GM21619 (cell line): ENCODE measurements at regions not wholly inside any gene's neighbourhood (a gene's known extent, or its start where the extent isn't known, plus 50 kb on each side); places are given as distances from the start of the nearest gene placed in this dataset.

ENCODE experiments used
- ATAC-seq: cut with Tn5 transposase; IDR thresholded peaks from one replicate; pipeline ENCODE4 v1.9.1; 2021; ENCODE audit not compliant: unreplicated experiment

DNA sequence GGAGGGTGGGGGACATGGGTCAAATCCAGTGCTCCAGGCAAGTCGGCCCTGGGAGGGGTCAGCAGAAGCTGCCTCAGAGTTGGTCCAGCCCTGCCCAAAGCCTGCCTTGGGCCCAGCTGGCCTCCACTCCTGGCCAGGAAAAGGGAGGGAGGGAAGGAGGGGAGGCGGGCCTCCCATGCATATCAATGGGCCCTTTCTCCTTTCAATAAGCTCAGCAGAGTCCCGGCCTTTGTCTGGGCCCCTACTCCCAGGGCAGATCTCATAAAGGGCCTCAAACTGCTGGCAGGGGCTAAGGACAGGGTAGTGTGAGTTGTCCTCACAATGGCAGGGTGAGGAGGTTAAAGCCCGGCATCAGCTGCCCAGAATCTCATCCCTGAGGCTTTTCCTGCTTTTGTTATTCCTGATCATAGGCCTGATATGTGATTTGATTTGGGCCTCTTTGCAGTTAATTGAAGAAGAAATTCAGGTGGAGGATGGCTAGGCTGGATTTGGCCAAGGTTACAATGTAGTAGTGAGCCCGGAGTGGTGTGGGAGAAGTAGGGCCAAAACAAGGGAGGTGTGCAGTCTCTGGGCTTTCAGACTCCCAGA lies 121.1 kb upstream of the ATP6AP2 start:
- no peak for ATAC-seq

DNA sequence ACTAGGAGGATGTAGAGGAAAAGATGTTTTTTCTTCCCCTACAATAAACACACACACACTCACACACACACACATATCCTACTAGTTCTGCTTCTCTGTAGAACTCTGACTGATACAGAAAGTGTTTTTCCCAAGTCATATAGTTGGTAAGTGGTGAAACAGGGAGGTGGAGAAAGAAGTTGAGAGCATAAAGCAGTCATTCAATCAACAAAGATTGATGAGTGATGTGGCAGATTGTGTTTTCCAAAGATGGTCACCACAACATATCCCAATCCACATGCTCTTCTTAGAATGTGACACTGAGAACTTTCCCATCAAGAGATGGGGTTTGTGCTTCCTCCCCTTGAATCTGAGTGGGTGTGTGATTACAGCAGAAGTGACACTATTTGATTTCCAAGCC lies 123.4 kb upstream of the ATP6AP2 start:
- no peak for ATAC-seq

DNA sequence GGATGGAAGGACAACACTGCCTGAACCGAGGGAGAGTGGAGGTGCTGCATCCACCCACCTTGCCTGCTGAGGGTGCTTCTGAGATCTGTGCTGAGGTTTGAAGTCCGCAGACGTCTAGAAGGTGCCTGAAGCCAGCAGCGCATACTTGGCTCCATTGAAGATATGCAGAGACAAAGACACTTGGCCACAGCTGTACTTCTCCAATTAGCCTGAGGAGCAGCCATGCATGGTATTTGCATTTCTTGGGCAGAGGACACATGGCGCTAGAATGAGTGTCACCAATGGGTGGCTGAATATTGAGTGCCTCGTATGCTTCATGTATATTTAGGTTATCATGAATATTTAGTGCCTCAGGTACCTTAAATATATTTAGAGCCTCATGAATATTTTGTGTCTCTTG lies 128.7 kb upstream of the ATP6AP2 start:
- ATAC-seq: no peak

DNA sequence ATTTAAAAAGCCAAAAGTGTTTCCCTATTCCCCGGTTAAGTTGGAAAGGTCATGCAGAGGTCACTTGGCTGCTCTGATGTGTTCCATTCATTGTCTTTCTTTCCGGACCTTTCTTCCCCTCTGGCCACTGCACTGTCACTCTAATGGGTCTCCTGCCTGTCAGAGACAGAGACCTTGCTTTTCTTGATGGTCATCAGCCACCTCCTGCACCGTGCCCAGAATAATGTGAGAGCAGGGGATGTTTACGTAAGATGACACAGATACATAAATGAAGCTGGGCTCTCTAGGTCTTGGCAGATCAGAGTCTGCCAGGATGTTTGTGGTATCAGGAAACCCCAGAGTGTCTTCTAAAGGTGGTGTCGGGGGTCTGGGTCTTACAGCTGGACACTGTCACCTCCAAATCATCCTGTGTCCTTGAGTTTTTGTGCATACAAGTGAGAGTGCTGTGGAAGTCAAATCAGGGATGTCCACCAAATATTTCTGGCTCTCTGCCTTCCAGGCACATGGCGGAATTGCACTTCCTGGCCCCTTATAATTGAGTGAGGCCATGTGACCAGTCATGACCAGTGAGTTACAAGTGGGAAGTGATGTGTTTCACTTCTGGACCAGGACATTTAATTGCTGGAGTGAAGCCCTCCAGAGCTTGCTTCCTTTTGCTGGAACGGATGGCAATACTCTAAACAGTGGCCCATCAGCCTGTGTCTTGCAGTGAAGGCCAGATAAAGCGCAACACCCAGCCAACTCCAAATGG lies 130.6 kb upstream of the ATP6AP2 start:
- no peak for ATAC-seq

DNA sequence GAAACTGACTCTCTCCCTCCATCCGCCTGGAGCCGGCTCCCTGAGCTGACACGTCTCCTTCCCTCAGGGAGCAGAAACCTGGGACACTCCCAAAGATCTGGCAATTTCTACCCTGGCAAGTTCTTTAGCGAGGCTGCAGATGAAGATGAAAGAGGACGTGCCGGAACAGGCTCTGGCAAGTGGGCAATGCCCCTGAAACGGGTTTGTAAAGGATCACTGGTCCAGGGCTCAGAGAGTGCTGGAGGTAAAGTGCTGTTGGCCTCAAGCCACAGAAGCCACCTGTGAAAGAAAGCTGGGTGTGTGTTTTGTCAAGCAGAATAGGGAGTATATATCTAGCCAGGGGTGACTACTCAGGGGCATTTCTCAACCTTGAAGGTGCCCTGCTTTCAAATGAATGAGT lies 131.4 kb upstream of the ATP6AP2 start:
- ATAC-seq: no peak

DNA sequence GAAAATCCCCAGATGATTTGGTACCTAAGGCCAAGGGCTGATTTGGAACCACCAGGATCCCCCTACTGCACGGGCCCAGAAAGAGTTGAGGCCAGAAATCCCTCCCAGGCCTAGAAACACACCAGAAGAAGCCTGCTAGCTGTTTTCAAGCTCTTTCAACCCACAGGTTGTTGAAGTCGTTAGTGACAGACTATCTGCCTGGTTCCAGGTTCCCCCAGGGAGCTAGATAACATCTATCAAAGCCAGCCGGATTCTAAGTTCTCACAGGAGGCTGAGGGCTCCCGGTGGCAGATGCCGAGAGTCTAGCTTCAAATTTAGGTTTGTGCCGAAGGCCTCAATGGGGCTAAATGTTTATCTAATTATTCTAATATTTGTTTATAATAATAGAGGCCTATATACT lies 132.0 kb upstream of the ATP6AP2 start:
- no peak for ATAC-seq

DNA sequence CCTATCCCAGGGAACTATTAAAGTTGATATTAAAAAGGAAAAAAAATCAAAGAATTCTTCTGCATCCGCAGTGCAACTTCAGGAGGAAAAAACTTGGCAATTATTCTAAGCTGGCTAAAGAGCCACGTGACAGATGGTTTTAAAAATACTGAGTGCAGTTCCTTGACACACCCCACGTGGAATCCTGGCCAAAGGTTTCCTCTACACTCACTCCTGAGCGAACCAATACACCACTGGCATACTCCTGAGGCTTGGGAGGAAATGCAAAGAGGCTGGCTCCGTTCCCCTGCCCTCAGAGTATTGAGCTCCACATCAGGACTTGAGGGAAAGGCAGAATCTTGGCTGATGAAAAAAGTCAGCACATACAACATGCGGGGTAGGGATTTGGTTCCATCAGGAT lies 133.8 kb upstream of the ATP6AP2 start:
- no peak for ATAC-seq

DNA sequence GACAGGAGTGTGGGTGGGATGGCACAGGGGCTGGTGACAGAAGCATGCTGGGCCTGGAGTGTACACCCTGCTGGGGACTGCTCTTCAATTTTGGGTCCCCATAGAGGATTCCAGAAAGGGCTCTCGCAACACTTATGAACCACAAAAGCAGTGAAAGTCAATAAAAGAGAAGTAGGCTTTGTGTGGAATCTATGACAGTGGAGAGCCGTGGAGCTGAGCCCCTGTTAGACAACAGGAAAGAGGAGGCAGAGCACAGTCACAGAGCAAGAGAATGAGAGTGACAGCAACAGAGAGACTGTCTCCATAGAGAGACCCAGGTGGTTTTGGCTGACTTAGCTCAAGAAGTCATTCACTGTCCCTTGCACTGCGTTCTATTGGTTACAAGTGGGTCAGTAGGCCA lies 135.1 kb upstream of the ATP6AP2 start:
- ATAC-seq: no peak

DNA sequence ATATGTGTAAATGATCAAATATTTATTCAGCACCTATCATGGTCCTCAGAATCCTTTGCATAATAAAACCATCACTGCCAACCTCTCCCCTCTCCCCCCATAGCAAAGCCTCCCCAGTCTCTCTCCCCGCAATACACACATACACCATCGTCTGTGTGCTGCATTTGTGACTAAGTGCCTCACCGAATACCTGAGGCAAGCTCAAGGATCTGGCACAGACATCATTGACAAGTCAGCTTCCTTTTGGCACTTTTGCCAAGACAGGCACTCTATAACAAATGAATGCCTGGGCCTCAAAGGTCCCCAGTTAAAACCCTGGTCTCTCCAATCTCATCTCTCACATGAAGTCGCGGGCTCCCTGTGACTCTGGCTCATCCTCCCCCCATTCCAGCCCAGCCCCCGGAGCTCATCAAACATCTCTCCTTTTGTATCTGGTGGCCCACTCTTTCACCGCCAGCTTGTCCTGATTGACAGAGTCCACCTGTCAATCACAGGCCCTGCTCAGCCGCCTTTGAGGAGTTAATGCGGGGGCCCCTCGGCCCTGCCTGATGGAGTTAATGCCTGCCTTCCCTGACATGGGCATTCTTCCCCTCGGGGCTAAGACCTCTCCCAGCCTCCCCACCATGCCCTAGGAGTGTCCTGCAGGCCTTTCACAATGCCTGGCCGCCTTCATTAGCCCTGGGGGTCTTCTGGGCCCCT lies 135.8 kb upstream of the ATP6AP2 start:
- ATAC-seq: no peak

DNA sequence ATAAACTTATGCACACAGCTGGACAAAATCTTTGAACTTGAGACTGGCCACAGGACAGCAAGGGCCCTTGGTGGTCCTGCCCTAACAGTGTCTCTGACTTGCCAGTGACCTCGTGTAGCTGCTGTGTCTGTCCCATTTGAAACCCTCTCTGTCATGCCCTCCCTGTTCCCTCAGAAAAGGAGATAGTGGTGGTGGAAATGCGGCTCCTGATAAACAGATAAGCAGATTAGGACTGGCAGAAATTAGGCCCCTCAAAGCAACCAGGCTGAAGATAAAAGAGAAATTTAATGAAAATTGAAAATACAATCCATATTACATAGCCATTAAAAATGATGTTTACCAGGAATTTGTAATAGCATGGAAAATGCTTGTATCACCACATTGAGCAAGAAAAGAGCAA lies 136.6 kb upstream of the ATP6AP2 start:
- ATAC-seq: no peak

DNA sequence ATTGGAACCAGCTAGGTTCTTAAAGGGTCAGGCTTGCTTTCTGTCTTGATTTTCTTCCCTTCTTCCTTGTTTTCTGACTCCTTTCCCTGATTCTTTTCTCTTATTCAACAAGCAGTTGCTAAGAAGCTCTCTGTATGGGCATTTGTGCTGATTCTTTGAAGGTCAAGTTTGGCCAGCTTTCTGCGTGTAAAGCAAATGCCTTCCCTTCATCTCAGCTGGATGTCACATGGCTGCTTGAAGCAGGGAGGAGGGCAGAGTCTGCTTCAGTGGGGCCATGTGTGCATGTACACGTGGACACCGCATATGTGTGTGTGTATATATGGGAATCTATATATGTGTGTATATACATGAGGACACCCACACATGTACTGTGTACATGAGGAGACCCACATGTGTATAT lies 139.9 kb upstream of the ATP6AP2 start:
- no peak for ATAC-seq

DNA sequence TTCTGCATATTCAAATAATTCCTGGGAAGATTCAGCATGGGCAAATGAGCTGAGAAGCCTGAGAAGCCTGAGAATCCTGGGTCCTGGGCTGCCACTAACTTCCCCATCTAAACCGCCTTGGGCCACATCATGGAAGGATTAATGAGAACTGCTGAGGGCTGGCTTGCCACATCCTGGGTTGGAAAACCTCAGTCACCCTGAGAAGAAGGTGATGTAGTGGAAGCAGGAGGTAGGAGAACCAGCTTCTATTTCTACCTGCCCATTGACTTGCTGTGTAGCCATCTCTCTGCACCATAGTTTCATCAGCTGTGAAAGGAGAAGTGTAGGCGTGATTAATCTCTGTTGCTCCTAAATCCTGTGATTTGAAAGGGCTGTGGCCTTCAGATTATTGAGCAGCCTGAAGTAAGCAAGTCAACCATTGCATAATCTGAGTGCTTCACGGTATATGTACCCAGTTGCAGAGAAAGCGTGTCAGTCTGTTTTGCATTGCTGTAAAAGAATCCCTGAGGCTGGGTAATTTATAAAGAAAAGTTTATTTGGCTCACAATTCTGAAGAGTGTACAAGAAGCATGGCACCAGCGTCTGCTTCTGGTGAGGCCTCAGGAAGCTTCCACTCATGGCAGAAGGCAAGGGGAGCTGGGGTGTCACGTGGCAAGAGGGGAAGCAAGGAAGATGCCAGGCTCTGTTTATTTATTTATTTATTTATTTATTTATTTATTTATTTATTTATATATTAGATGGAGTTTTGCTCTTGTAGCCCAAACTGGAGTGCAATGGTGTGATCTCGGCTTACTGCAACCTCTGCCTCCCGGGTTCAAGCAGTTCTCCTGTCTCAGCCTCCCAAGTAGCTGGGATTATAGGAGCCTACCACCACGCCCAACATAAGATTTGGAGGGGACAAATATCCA lies 140.9 kb upstream of the ATP6AP2 start:
- ATAC-seq: no peak

DNA sequence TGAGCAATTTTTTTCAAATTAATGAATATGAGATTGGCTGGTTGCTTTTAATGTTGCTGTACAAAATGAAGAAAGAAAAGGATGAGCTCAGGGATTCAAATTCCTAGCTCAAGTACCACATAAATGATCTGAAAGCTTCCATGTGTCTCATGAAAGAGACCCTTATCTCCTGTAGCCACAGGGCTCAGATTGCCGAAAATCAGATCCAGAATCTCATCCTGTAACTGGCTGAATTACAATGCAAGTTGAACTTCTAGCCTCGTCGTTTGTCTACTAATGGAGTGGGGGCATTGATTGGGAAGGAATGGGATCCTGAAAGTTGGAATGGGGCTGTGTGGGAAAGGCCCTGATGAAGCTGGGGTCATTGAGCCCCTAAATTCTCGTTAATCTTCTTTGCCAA lies 143.4 kb upstream of the ATP6AP2 start:
- ATAC-seq: no peak

DNA sequence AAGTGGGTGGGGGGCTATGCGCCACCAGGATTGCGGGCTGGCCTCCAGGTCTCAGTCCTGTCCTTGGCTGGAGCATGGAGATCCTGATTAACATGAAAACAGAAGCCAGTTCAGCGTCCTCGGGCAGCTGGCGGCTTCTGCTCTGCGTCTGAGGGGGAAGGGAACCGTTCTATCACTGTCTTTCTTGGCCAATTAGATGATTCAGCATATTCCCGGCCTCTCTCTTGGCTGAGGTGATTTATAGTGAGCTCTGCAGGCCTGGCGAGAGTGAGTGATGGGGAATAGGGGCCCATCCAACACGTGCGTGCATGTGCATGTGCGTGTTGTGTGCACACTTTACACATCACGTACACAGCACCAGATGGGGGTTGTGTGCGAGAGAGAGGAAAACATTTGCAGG lies 145.8 kb upstream of the ATP6AP2 start:
- ATAC-seq: no peak

DNA sequence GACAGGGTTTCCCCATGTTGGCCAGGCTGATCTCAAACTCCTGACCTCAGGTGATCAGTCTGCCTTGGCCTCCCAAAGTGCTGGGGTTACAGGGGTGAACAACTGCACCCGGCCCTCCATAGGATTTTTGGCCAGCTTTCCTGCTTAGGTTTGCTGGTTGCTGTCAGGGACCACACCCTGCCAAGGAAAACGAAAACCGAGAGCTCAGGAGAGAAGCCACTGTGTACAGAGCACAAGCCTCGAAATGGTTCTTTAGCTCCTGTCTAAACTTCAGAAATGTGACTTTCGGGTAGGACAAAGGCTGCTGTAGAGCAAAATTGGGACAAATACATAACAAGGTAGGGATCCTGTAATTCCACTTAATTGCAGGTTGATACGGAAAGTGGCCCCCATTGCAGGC lies 146.3 kb upstream of the ATP6AP2 start:
- no peak for ATAC-seq

DNA sequence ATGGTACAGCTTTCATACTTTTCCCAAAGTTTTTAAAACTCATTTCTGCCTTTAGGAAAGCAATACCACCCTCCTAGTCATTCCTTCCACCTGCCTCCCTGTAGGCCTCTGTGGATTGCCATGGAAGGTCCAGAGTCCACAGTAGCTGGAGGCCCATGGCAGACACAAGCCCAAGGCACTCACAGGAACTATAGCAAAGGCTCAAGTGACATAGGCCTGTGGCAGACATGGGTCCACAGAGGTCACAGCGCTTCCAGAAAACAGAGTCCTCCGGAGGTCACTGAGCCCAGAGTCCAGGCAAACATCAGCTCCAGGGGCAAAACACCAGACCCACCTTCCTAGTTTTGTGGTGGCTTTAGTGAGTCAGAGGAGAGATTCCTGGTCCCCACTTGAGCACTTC lies 147.6 kb upstream of the ATP6AP2 start:
- ATAC-seq: no peak

DNA sequence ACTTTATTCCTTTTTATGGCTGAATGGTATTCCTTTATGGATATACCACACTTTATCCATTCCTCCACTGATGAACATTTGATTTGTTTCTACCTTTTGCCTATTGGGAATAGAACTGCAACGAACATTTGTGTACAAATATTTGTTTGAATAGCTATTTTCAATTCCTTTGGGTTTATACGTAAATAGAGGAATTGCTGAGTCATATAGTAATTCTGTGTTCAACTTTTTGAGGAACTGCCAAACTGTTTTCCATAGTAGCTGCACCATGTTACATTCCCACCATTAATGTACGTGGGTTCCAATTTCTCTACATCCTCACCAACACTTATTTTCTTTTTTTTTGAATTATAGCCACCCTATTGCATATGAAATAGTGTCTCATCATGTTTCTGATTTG lies 156.5 kb upstream of the ATP6AP2 start:
- no peak for ATAC-seq

DNA sequence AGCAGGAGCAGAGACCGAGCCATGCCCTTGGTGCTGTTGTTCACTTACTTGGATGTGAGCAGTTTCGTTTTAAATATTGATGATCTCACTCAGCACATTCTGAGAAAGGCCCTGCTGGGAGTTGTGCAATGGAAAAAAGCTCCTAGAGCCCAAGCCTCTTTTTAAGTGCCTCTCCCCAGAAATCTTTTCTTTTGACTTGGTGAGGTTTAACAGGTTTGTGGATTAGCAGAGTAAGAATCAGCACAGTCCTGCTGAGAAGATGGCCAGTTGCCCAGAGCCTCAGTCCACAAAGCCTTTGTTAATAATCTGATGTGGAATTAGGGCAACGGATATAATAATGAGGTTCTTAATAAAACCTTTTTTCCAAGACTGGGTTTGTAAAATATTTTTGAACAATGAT lies 157.5 kb upstream of the ATP6AP2 start:
- no peak for ATAC-seq

DNA sequence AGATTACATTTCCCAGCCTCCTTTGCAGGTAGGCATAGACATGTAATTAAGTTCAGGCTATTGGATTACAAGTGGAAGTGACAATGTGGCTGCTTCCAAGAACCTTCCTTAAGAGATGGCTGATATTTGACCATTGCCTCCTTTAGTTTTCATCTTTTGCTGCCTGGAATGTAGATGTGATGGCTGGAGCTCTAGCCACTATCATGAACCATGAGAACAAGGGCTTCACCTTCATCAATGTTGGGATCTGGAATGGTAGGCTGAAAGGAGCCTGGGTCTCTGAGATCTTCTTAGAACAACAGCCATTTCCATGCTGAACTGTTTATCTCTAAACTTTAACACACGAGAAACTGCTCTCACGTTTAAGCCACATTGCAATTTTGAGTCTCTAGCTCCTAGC lies 158.7 kb upstream of the ATP6AP2 start:
- ATAC-seq: no peak

DNA sequence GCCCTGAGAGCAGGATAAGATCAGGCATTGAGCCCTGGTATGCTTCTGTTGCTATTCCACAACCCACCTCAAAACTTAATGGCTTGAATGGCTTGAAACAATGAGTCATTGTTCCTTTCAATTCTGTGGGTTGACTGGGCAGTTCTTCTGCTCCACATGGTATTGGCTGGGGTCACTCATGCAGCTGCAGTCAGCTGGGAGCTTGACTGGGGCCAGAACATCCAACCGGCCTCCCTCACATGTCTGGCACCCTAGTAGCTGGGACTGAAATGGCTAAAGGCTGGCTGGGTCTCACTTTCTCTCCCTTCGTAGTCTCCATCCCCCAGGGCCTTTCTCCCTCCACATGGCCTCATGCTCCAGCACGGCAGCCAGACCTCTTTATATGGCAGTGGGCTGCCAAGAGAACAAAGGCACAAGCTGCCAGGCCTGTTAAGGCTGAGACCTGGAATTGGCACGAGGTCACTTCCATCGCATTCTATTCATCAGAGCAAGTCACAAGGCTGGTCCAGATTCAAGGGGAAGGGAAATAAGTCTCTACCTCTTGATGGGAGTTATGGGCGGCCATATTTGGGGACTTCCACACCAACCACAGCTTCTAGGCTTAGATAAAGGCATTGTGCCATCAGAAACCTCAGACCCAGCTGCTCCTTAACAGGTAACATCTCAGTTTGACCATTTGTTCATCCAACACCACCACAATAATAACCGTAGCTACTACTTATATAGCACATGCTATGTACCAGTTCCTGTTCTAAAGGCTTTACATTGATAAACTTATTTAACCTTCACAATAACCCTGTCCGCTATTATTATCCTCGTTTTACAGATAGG lies 159.7 kb upstream of the ATP6AP2 start:
- no peak for ATAC-seq

DNA sequence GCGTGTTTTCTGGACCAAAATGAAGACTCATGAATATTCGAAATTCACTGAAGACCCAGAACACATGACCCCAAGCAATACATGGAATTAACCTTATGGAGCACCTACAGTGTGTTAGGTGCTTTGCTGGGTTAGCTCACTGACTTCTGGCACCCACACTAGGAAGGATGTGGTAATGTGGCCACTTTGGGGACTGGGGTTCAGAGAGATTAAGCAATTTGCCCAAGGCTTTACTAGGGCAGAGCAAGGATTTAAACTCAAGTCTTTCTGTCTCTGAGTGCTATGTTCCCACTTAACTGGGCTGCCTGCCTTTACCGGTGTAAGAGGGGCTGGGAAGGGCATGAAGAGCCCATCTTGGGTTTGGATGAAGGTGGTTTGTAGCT lies 162.0 kb upstream of the ATP6AP2 start:
- ATAC-seq: no peak
